Stimulated activated CD4-positive, alpha-beta T cell treated with anti-CD3 and anti-CD28 coated beads, Interleukin-4, amount 100 ng/mL, for 24 hours (primary cell): ENCODE measurements at regions not wholly inside any gene's neighbourhood (a gene's known extent, or its start where the extent isn't known, plus 50 kb on each side); places are given as distances from the start of the nearest gene placed in this dataset.

ENCODE experiments used
- DNase-seq: peaks from one replicate; pipeline ENCODE4 v3.0.0-alpha.2; 2020

GRCh38 chr1:50358962-50359361 is 64.3 kb downstream of the DMRTA2 start:
- DNase-seq: no peak

GRCh38 chr1:50357186-50357585 is 66.1 kb downstream of the DMRTA2 start:
- no peak for DNase-seq

- no peak for DNase-seq
Observed at GRCh38 chr1:50354813-50355212, 68.4 kb downstream of the DMRTA2 start.

- no peak for DNase-seq
Observed at GRCh38 chr1:50352428-50352827, 70.8 kb downstream of the DMRTA2 start.

GRCh38 chr1:50350868-50351267 is 72.4 kb downstream of the DMRTA2 start:
- no peak for DNase-seq

GRCh38 chr1:50350421-50350820 is 72.8 kb downstream of the DMRTA2 start:
- no peak for DNase-seq

- no peak for DNase-seq
Observed at GRCh38 chr1:50349242-50349565, 74.0 kb downstream of the DMRTA2 start.

GRCh38 chr1:50348449-50349241 is 74.6 kb downstream of the DMRTA2 start:
- peak; percentile 43 for DNase-seq

- no peak for DNase-seq
Observed at GRCh38 chr1:50347933-50348332, 75.3 kb downstream of the DMRTA2 start.

- DNase-seq: no peak
Observed at GRCh38 chr1:50346621-50347020, 76.6 kb downstream of the DMRTA2 start.

GRCh38 chr1:50343323-50343722 is 79.9 kb downstream of the DMRTA2 start:
- DNase-seq: no peak

- DNase-seq: no peak
Observed at GRCh38 chr1:50342525-50342924, 80.7 kb downstream of the DMRTA2 start.

- no peak for DNase-seq
Observed at GRCh38 chr1:50335036-50335435, 88.2 kb downstream of the DMRTA2 start.

- peak; percentile 42 for DNase-seq
Observed at GRCh38 chr1:50333595-50333974, 89.7 kb downstream of the DMRTA2 start.

- peak; percentile 38 for DNase-seq
Observed at GRCh38 chr1:50332941-50333594, 90.2 kb downstream of the DMRTA2 start.

GRCh38 chr1:50329332-50329932 is 93.8 kb downstream of the DMRTA2 start:
- DNase-seq: no peak

GRCh38 chr1:50328552-50328951 is 94.7 kb downstream of the DMRTA2 start:
- DNase-seq: no peak

GRCh38 chr1:50326026-50326425 is 97.2 kb downstream of the DMRTA2 start:
- DNase-seq: no peak

- no peak for DNase-seq
Observed at GRCh38 chr1:50322579-50322978, 100.7 kb downstream of the DMRTA2 start.

- DNase-seq: no peak
Observed at GRCh38 chr1:50318428-50318827, 104.8 kb downstream of the DMRTA2 start.

- no peak for DNase-seq
Observed at GRCh38 chr1:50308878-50309277, 114.4 kb downstream of the DMRTA2 start.

GRCh38 chr1:50305808-50306207 is 117.4 kb downstream of the DMRTA2 start:
- no peak for DNase-seq

GRCh38 chr1:50300297-50300696 is 122.9 kb downstream of the DMRTA2 start:
- DNase-seq: no peak

GRCh38 chr1:50295566-50295965 is 127.7 kb downstream of the DMRTA2 start:
- no peak for DNase-seq
